Muscle layer of colon (tissue), 2 donors: ENCODE measurements at regions not wholly inside any gene's neighbourhood (a gene's known extent, or its start where the extent isn't known, plus 50 kb on each side); places are given as distances from the start of the nearest gene placed in this dataset.

Experiments used
- H3K27ac ChIP-seq: one replicate; pipeline ENCODE4 v1.7.0; 2013; ENCODE audit warnings: low read depth, mild to moderate bottlenecking, low read length, moderate library complexity
- H3K27me3 ChIP-seq, 2 donors: one replicate each; pipeline ENCODE4 v1.7.0; 2013; ENCODE audit warnings: low read length in 2 of 2, mild to moderate bottlenecking in 2 of 2; ENCODE audit not compliant: insufficient read depth in 2 of 2, control insufficient read depth in 1 of 2
- H3K36me3 ChIP-seq: one replicate; pipeline ENCODE4 v1.7.0; 2013; ENCODE audit warnings: mild to moderate bottlenecking, low read length; ENCODE audit not compliant: insufficient read depth
- H3K4me1 ChIP-seq: one replicate; pipeline ENCODE4 v1.7.0; 2013; ENCODE audit warnings: mild to moderate bottlenecking, low read length; ENCODE audit not compliant: insufficient read depth
- H3K4me3 ChIP-seq, 2 donors: one replicate each; pipeline ENCODE4 v1.7.0; 2013; ENCODE audit warnings: low read length in 2 of 2, low read depth in 1 of 2, mild to moderate bottlenecking in 1 of 2, moderate library complexity in 1 of 2
- H3K9ac ChIP-seq: one replicate; pipeline ENCODE4 v1.7.0; 2013; ENCODE audit warnings: low read length
- H3K9me3 ChIP-seq: one replicate; pipeline ENCODE4 v1.7.0; 2013; ENCODE audit warnings: mild to moderate bottlenecking, low read length
- donor health status: abdominal sarcoma.
- donor health status: Adenocarcinoma of cecum.

GRCh38 chr5:165161204-165161603, 1655.8 kb downstream of the MAT2B start:
- H3K27ac ChIP-seq, result no peak overlapping the region
- H3K27me3 ChIP-seq, result no peaks in the 10 kb centered on the region
- H3K9me3 ChIP-seq, result no peaks in the 10 kb centered on the region
- H3K4me3 ChIP-seq, result no peak overlapping the region
- no peaks in the 10 kb centered on the region for H3K4me1 ChIP-seq
- no peak overlapping the region for H3K9ac ChIP-seq
- H3K36me3 ChIP-seq, result no peaks in the 10 kb centered on the region

- H3K9ac ChIP-seq, result no peak overlapping the region
- H3K4me3 ChIP-seq, result no peak overlapping the region
- H3K36me3 ChIP-seq, result no peaks in the 10 kb centered on the region
- H3K27ac ChIP-seq, result no peak overlapping the region
- no peaks in the 10 kb centered on the region for H3K9me3 ChIP-seq
- H3K4me1 ChIP-seq, result no peaks in the 10 kb centered on the region
- no peaks in the 10 kb centered on the region for H3K27me3 ChIP-seq
Measured at GRCh38 chr5:165163861-165164260, 1658.4 kb downstream of the MAT2B start.

GRCh38 chr5:165173651-165174050, 1668.2 kb downstream of the MAT2B start:
- no peak overlapping the region for H3K27ac ChIP-seq
- no peaks in the 10 kb centered on the region for H3K36me3 ChIP-seq
- H3K9ac ChIP-seq, result no peak overlapping the region
- no peaks in the 10 kb centered on the region for H3K9me3 ChIP-seq
- H3K4me3 ChIP-seq, result no peak overlapping the region
- H3K4me1 ChIP-seq, result no peaks in the 10 kb centered on the region
- H3K27me3 ChIP-seq, result no peaks in the 10 kb centered on the region

- Histone ChIP-seq H3K4me3 (no peak overlapping the region), H3K9me3 (no peaks in the 10 kb centered on the region), H3K4me1 (no peaks in the 10 kb centered on the region), H3K9ac (no peak overlapping the region), H3K36me3 (no peaks in the 10 kb centered on the region), H3K27me3 (no peaks in the 10 kb centered on the region), H3K27ac (no peak overlapping the region)
Measured at GRCh38 chr5:165175041-165175440, 1669.6 kb downstream of the MAT2B start.

GRCh38 chr5:165184183-165184582, 1678.8 kb downstream of the MAT2B start:
- no peaks in the 10 kb centered on the region for H3K4me1 ChIP-seq
- no peaks in the 10 kb centered on the region for H3K9me3 ChIP-seq
- H3K36me3 ChIP-seq, result no peaks in the 10 kb centered on the region
- no peaks in the 10 kb centered on the region for H3K27me3 ChIP-seq
- no peak overlapping the region for H3K27ac ChIP-seq
- no peak overlapping the region for H3K9ac ChIP-seq
- H3K4me3 ChIP-seq, result no peak overlapping the region

- no peak overlapping the region for H3K9ac ChIP-seq
- H3K27me3 ChIP-seq, result no peaks in the 10 kb centered on the region
- no peak overlapping the region for H3K4me3 ChIP-seq
- H3K36me3 ChIP-seq, result no peaks in the 10 kb centered on the region
- H3K4me1 ChIP-seq, result no peaks in the 10 kb centered on the region
- H3K27ac ChIP-seq, result no peak overlapping the region
- H3K9me3 ChIP-seq, result no peaks in the 10 kb centered on the region
Measured at GRCh38 chr5:165185716-165186115, 1680.3 kb downstream of the MAT2B start.

- no peak overlapping the region for H3K4me3 ChIP-seq
- no peaks in the 10 kb centered on the region for H3K36me3 ChIP-seq
- H3K27me3 ChIP-seq, result no peaks in the 10 kb centered on the region
- no peak overlapping the region for H3K27ac ChIP-seq
- no peaks in the 10 kb centered on the region for H3K9me3 ChIP-seq
- no peak overlapping the region for H3K9ac ChIP-seq
- H3K4me1 ChIP-seq, result no peaks in the 10 kb centered on the region
Measured at GRCh38 chr5:165187815-165188214, 1682.4 kb downstream of the MAT2B start.

- H3K27me3 ChIP-seq, result no peaks in the 10 kb centered on the region
- no peaks in the 10 kb centered on the region for H3K9me3 ChIP-seq
- no peak overlapping the region for H3K27ac ChIP-seq
- H3K4me1 ChIP-seq, result no peaks in the 10 kb centered on the region
- no peaks in the 10 kb centered on the region for H3K36me3 ChIP-seq
- H3K4me3 ChIP-seq, result no peak overlapping the region
- H3K9ac ChIP-seq, result no peak overlapping the region
Measured at GRCh38 chr5:165188556-165189175, 1683.2 kb downstream of the MAT2B start.

- no peaks in the 10 kb centered on the region for H3K36me3 ChIP-seq
- no peak overlapping the region for H3K9ac ChIP-seq
- H3K27me3 ChIP-seq, result no peaks in the 10 kb centered on the region
- no peak overlapping the region for H3K4me3 ChIP-seq
- H3K27ac ChIP-seq, result no peak overlapping the region
- no peaks in the 10 kb centered on the region for H3K9me3 ChIP-seq
- H3K4me1 ChIP-seq, result no peaks in the 10 kb centered on the region
Measured at GRCh38 chr5:165196961-165197360, 1691.5 kb downstream of the MAT2B start.

GRCh38 chr5:165201369-165201768, 1696.0 kb downstream of the MAT2B start:
- no peaks in the 10 kb centered on the region for H3K36me3 ChIP-seq
- H3K27me3 ChIP-seq, result no peaks in the 10 kb centered on the region
- H3K4me1 ChIP-seq, result no peaks in the 10 kb centered on the region
- H3K9me3 ChIP-seq, result no peaks in the 10 kb centered on the region
- H3K4me3 ChIP-seq, result no peak overlapping the region
- H3K9ac ChIP-seq, result no peak overlapping the region
- no peak overlapping the region for H3K27ac ChIP-seq

- no peaks in the 10 kb centered on the region for H3K4me1 ChIP-seq
- no peaks in the 10 kb centered on the region for H3K9me3 ChIP-seq
- no peaks in the 10 kb centered on the region for H3K27me3 ChIP-seq
Measured at GRCh38 chr5:165201771-165202518, 1696.5 kb downstream of the MAT2B start.

GRCh38 chr5:165202519-165202910, 1697.1 kb downstream of the MAT2B start:
- H3K9me3 ChIP-seq, result no peaks in the 10 kb centered on the region

More at GRCh38 chr5:165201771-165202518, 1696.5 kb downstream of the MAT2B start:
- no peak overlapping the region for H3K4me3 ChIP-seq
- H3K27ac ChIP-seq, result no peak overlapping the region
- no peak overlapping the region for H3K9ac ChIP-seq
- no peaks in the 10 kb centered on the region for H3K36me3 ChIP-seq

More at GRCh38 chr5:165202519-165202910, 1697.1 kb downstream of the MAT2B start:
- Histone ChIP-seq H3K9ac (no peak overlapping the region), H3K27me3 (no peaks in the 10 kb centered on the region), H3K4me3 (no peak overlapping the region), H3K4me1 (no peaks in the 10 kb centered on the region), H3K27ac (no peak overlapping the region), H3K36me3 (no peaks in the 10 kb centered on the region)
